Endothelial cell of umbilical vein (primary cell): ENCODE measurements at regions not wholly inside any gene's neighbourhood (a gene's known extent, or its start where the extent isn't known, plus 50 kb on each side); places are given as distances from the start of the nearest gene placed in this dataset.
A peak's percentile ranks its signal among the peaks of the same experiment; 100 is the strongest.

ENCODE experiments used
- CTCF ChIP-seq, 2 donors: IDR thresholded peaks; 1 replicate in 1 of 2; 2 replicates in 1 of 2; pipeline ENCODE4 v1.5.1; 2011; ENCODE audit warnings: low read length in 2 of 2, mild to moderate bottlenecking in 2 of 2, moderate library complexity in 2 of 2, control low read depth in 1 of 2, inconsistent platforms in 1 of 2, low read depth in 1 of 2; ENCODE audit not compliant: insufficient read depth in 1 of 2; ENCODE audit errors: extremely low read depth in 1 of 2
- EZH2 ChIP-seq: IDR thresholded peaks from 2 replicates; pipeline ENCODE4 v1.6.1; 2012; ENCODE audit warnings: borderline replicate concordance, low read depth, mild to moderate bottlenecking, moderate library complexity, low read length, inconsistent platforms; ENCODE audit not compliant: severe bottlenecking
- GATA2 ChIP-seq: IDR thresholded peaks from 2 replicates; pipeline ENCODE4 v1.7.0; 2011; ENCODE audit warnings: low read depth, mild to moderate bottlenecking, moderate library complexity, mixed read lengths, low read length; ENCODE audit not compliant: insufficient read length, insufficient read depth
- JUN ChIP-seq: IDR thresholded peaks from 2 replicates; pipeline ENCODE4 v1.6.1; 2011; ENCODE audit warnings: borderline replicate concordance, low read depth; ENCODE audit not compliant: insufficient read length, insufficient read depth
- POLR2A ChIP-seq: IDR thresholded peaks from 2 replicates; pipeline ENCODE4 v1.6.1; 2012; ENCODE audit warnings: low read depth, mild to moderate bottlenecking, control low read depth, low read length
- POLR2AphosphoS5 ChIP-seq: IDR thresholded peaks from 2 replicates; pipeline ENCODE4 v1.6.1; 2012; ENCODE audit warnings: low read depth, mild to moderate bottlenecking, control low read depth, low read length, moderate library complexity; ENCODE audit not compliant: insufficient read depth

DNA sequence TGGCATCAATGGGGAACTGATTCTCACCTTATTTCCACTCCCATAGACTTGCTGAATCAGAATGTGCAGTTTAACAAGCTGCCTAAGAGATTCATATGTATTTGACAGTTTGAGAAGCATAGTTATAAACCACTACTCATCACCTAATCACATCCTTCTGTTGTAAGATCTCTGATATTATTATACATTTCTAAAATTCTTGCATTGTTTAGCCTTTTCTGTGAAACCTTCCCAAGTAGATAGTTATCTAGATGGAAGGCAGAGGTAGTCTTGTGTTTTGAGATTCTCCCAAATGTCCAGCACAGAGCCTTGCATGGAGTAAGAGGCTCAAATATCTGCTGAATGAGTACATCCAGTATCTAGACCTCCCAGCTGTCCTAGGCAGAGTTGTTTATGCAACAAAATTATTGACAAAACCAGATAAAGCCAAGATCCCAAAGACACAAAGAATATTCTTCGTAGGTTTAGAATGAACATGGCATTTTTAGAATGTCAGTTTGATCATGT lies 227.3 kb downstream of the KDR start:
- TF ChIP-seq CTCF (IDR thresholded peaks at IDR 0.05; ENCODE audit: extremely low read depth in 1 of 2, insufficient read depth in 1 of 2, low read depth in 1 of 2, low read length in 2 of 2), result no peak
- TF ChIP-seq POLR2AphosphoS5, result no peak
- peak; percentile 11 for TF ChIP-seq GATA2
- no peak for TF ChIP-seq POLR2A
- no peak for TF ChIP-seq JUN
- no peak for TF ChIP-seq EZH2
